Hepatocyte (in vitro differentiated cells): ENCODE measurements at regions not wholly inside any gene's neighbourhood (a gene's known extent, or its start where the extent isn't known, plus 50 kb on each side); places are given as distances from the start of the nearest gene placed in this dataset.

Source experiments
- DNase-seq: peaks from one replicate; pipeline ENCODE4 v3.0.0-alpha.2; 2016; ENCODE audit warnings: low spot score
- H2AFZ ChIP-seq: fragments of 200-600 bp; sonication (generic); 2 replicates; pipeline ENCODE4 v1.6.0; 2016; ENCODE audit warnings: antibody characterized with exemption, mild to moderate bottlenecking
- H3K27ac ChIP-seq: fragments of 200-600 bp; sonication (generic); 2 replicates; pipeline ENCODE4 v1.5.1; 2016; ENCODE audit warnings: mild to moderate bottlenecking
- H3K27me3 ChIP-seq: fragments of 200-600 bp; sonication (generic); 2 replicates; pipeline ENCODE4 v1.6.1; 2016
- H3K36me3 ChIP-seq: fragments of 200-600 bp; sonication (generic); replicated peaks from 2 replicates; pipeline ENCODE4 v1.5.1; 2016; ENCODE audit warnings: low read depth; ENCODE audit not compliant: insufficient read depth
- H3K4me1 ChIP-seq: fragments of 200-600 bp; sonication (generic); 2 replicates; pipeline ENCODE4 v1.5.1; 2016; ENCODE audit warnings: mild to moderate bottlenecking, moderate library complexity; ENCODE audit not compliant: insufficient read depth
- H3K4me2 ChIP-seq: fragments of 200-600 bp; sonication (generic); 2 replicates; pipeline ENCODE4 v1.6.0; 2016
- H3K4me3 ChIP-seq: fragments of 200-600 bp; sonication (generic); 2 replicates; pipeline ENCODE4 v1.5.1; 2016; ENCODE audit warnings: mild to moderate bottlenecking
- H3K79me2 ChIP-seq: fragments of 200-600 bp; sonication (generic); 2 replicates; pipeline ENCODE4 v1.6.0; 2017; ENCODE audit warnings: mild to moderate bottlenecking
- H3K9me2 ChIP-seq: fragments of 200-600 bp; sonication (generic); replicated peaks from 2 replicates; pipeline ENCODE4 v1.6.0; 2017; ENCODE audit warnings: mild to moderate bottlenecking; ENCODE audit not compliant: insufficient read depth
- H3K9me3 ChIP-seq: fragments of 200-600 bp; sonication (generic); 2 replicates; pipeline ENCODE4 v1.5.1; 2016; ENCODE audit warnings: low read depth, mild to moderate bottlenecking
- H4K20me1 ChIP-seq: fragments of 200-600 bp; sonication (generic); 2 replicates; pipeline ENCODE4 v1.6.0; 2016; ENCODE audit warnings: mild to moderate bottlenecking; ENCODE audit not compliant: insufficient read depth, poor library complexity, severe bottlenecking
- CTCF ChIP-seq: fragments of 200-600 bp; sonication (generic); IDR thresholded peaks from 2 replicates; pipeline ENCODE4 v1.5.1; 2016; ENCODE audit warnings: antibody characterized with exemption, mild to moderate bottlenecking; ENCODE audit not compliant: poor library complexity
- EZH2 ChIP-seq: fragments of 200-600 bp; sonication (generic); IDR thresholded peaks from 2 replicates; pipeline ENCODE4 v1.6.1; 2016; ENCODE audit warnings: antibody characterized with exemption, mild to moderate bottlenecking, borderline replicate concordance
- EZH2phosphoT487 ChIP-seq: fragments of 200-600 bp; sonication (generic); IDR thresholded peaks from one replicate; pipeline ENCODE4 v1.6.1; 2018; ENCODE audit warnings: antibody characterized with exemption, mild to moderate bottlenecking, low read depth, moderate library complexity; ENCODE audit not compliant: unreplicated experiment, severe bottlenecking
- WGBS: methylation state at CpG from one replicate; pipeline ENCODE4 v1.1.6; 2016; ENCODE audit warnings: low lambda C conversion rate; ENCODE audit errors: missing lambda C conversion rate; 5-methylcytosine and 5-hydroxymethylcytosine counted together

GRCh38 chr10:14456870-14457266 is 126.1 kb upstream of the FRMD4A start:
- no peaks in the 10 kb centered on the region for H3K9me2 ChIP-seq
- DNase-seq, result no peak
- H3K9me3 ChIP-seq, result no peaks in the 10 kb centered on the region
- WGBS, result 85% methylated on average over 2 of the region's 2 CpGs
- H3K79me2 ChIP-seq, result no peaks in the 10 kb centered on the region
- H3K4me1 ChIP-seq, result no peaks in the 10 kb centered on the region
- H3K4me3 ChIP-seq, result no peak overlapping the region
- no peak for TF ChIP-seq EZH2
- TF ChIP-seq EZH2phosphoT487, result no peak
- no peak for TF ChIP-seq CTCF
- no peaks in the 10 kb centered on the region for H3K27me3 ChIP-seq
- H4K20me1 ChIP-seq, result no peaks in the 10 kb centered on the region
- H2AFZ ChIP-seq, result no peak overlapping the region
- H3K27ac ChIP-seq, result no peak overlapping the region
- H3K36me3 ChIP-seq, result no peaks in the 10 kb centered on the region
- no peak overlapping the region for H3K4me2 ChIP-seq

- no peak for TF ChIP-seq CTCF
- no peak for TF ChIP-seq EZH2phosphoT487
- no peak for TF ChIP-seq EZH2
- no peaks in the 10 kb centered on the region for H3K9me2 ChIP-seq
- H4K20me1 ChIP-seq, result no peaks in the 10 kb centered on the region
- WGBS, result 76% methylated on average over 6 of the region's 6 CpGs
- DNase-seq, result no peak
- no peak overlapping the region for H3K27ac ChIP-seq
- no peaks in the 10 kb centered on the region for H3K4me1 ChIP-seq
- H3K79me2 ChIP-seq, result no peaks in the 10 kb centered on the region
- no peaks in the 10 kb centered on the region for H3K9me3 ChIP-seq
- no peak overlapping the region for H3K4me3 ChIP-seq
- H3K27me3 ChIP-seq, result no peaks in the 10 kb centered on the region
- no peak overlapping the region for H3K4me2 ChIP-seq
- H2AFZ ChIP-seq, result no peak overlapping the region
- no peaks in the 10 kb centered on the region for H3K36me3 ChIP-seq
These were observed 125.6 kb upstream of the FRMD4A start for GRCh38 chr10:14456218-14456869.

GRCh38 chr10:14454629-14455028 is 123.9 kb upstream of the FRMD4A start:
- Histone ChIP-seq H3K9me2 (no peaks in the 10 kb centered on the region), H3K4me3 (no peak overlapping the region), H3K27ac (no peak overlapping the region), H3K9me3 (no peaks in the 10 kb centered on the region), H3K27me3 (no peaks in the 10 kb centered on the region), H4K20me1 (no peaks in the 10 kb centered on the region), H3K36me3 (no peaks in the 10 kb centered on the region), H3K4me2 (no peak overlapping the region), H3K79me2 (no peaks in the 10 kb centered on the region), H3K4me1 (no peaks in the 10 kb centered on the region), H2AFZ (no peak overlapping the region)
- no peak for DNase-seq
- WGBS, result 94% methylated on average over 10 of the region's 10 CpGs
- TF ChIP-seq EZH2 (no peak), EZH2phosphoT487 (no peak)

- no peaks in the 10 kb centered on the region for H3K4me1 ChIP-seq
- 92% methylated on average over 12 of the region's 12 CpGs for WGBS
- H3K4me3 ChIP-seq, result no peak overlapping the region
- H3K36me3 ChIP-seq, result no peaks in the 10 kb centered on the region
- H4K20me1 ChIP-seq, result no peaks in the 10 kb centered on the region
- H3K27ac ChIP-seq, result no peak overlapping the region
- H3K4me2 ChIP-seq, result no peak overlapping the region
- H3K27me3 ChIP-seq, result no peaks in the 10 kb centered on the region
- no peak for TF ChIP-seq EZH2phosphoT487
- TF ChIP-seq CTCF, result no peak
- TF ChIP-seq EZH2, result no peak
- no peaks in the 10 kb centered on the region for H3K9me3 ChIP-seq
- H2AFZ ChIP-seq, result no peak overlapping the region
- H3K79me2 ChIP-seq, result no peaks in the 10 kb centered on the region
- no peaks in the 10 kb centered on the region for H3K9me2 ChIP-seq
- DNase-seq, result no peak
These were observed 123.5 kb upstream of the FRMD4A start for GRCh38 chr10:14454206-14454605.
